ENCODE measurements at regions not wholly inside any gene's neighbourhood (a gene's known extent, or its start where the extent isn't known, plus 50 kb on each side); places are given as distances from the start of the nearest gene placed in this dataset.

- TF ChIP-seq EP300 (IDR thresholded peaks at IDR 0.05; ENCODE audit: borderline replicate concordance in 1 of 2, control insufficient read depth in 1 of 2, low read depth in 2 of 2, low read length in 2 of 2) = no peak
- no peak for TF ChIP-seq POU2F2 (IDR thresholded peaks at IDR 0.05; ENCODE audit: borderline replicate concordance, low read depth, low read length)
- no peak for TF ChIP-seq ZNF274 (IDR thresholded peaks at IDR 0.05; ENCODE audit: insufficient read depth, insufficient read length)
- no peak for TF ChIP-seq RFX5 (IDR thresholded peaks at IDR 0.05; ENCODE audit: low read depth, low read length)
- TF ChIP-seq STAT3 (IDR thresholded peaks at IDR 0.05; ENCODE audit: low read depth, low read length) = no peak
- no peak for TF ChIP-seq EZH2 (IDR thresholded peaks at IDR 0.05; ENCODE audit: borderline replicate concordance, control insufficient read depth, low read depth, low read length)
Measured at GRCh38 chrX:69268611-69269010, 103.4 kb upstream of the PJA1 start.
